ENCODE measurements at regions not wholly inside any gene's neighbourhood (a gene's known extent, or its start where the extent isn't known, plus 50 kb on each side); places are given as distances from the start of the nearest gene placed in this dataset.

DNA sequence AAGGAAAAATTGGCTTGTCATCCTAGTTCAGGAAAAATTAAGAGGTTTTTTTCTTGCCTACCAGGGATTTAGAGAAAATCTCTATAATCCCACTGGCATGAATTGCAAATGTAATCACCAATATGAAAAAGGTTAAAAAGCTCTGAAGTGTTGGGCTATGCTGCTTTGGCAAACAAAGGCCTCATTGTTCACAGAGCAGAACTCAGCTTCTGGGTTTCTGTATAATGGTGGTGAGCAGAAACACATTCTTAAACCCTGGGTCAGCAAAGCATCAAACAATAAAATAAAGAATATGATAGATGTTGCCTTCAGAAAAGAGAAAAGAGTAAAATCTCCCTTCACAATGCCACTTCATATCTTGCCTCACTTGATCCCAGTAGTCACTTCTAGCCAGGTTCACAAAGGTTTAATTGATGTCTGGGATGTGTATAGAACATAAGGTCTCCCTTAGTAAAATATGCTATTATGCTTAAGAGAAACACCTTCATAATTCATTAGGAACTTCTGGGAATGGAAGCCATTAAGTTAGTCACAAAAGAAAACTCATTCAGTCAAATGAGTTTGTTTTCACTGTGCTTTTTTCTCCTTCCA, 1255.5 kb upstream of the PHF14 start:
- TF ChIP-seq, protein P1, sequence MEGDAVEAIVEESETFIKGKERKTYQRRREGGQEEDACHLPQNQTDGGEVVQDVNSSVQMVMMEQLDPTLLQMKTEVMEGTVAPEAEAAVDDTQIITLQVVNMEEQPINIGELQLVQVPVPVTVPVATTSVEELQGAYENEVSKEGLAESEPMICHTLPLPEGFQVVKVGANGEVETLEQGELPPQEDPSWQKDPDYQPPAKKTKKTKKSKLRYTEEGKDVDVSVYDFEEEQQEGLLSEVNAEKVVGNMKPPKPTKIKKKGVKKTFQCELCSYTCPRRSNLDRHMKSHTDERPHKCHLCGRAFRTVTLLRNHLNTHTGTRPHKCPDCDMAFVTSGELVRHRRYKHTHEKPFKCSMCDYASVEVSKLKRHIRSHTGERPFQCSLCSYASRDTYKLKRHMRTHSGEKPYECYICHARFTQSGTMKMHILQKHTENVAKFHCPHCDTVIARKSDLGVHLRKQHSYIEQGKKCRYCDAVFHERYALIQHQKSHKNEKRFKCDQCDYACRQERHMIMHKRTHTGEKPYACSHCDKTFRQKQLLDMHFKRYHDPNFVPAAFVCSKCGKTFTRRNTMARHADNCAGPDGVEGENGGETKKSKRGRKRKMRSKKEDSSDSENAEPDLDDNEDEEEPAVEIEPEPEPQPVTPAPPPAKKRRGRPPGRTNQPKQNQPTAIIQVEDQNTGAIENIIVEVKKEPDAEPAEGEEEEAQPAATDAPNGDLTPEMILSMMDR (conservative IDR thresholded peaks at IDR 0.05; ENCODE audit: low read depth, low read length) = no peak
- no peak for TF ChIP-seq RAD21 (IDR thresholded peaks at IDR 0.05; ENCODE audit: low read length)
- no peak for TF ChIP-seq BHLHE40 (IDR thresholded peaks at IDR 0.05; ENCODE audit: low read depth, low read length)
- TF ChIP-seq POLR2A (IDR thresholded peaks at IDR 0.05; ENCODE audit: low read depth, low read length) = no peak
- TF ChIP-seq RFX5 (IDR thresholded peaks at IDR 0.05; ENCODE audit: low read depth, low read length) = no peak
- no peak for TF ChIP-seq MAFK (IDR thresholded peaks at IDR 0.05; ENCODE audit: low read depth, low read length)
- TF ChIP-seq, protein P2, sequence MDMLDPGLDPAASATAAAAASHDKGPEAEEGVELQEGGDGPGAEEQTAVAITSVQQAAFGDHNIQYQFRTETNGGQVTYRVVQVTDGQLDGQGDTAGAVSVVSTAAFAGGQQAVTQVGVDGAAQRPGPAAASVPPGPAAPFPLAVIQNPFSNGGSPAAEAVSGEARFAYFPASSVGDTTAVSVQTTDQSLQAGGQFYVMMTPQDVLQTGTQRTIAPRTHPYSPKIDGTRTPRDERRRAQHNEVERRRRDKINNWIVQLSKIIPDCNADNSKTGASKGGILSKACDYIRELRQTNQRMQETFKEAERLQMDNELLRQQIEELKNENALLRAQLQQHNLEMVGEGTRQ (IDR thresholded peaks at IDR 0.05; ENCODE audit: low read depth, low read length) = no peak
- TF ChIP-seq, protein P3, sequence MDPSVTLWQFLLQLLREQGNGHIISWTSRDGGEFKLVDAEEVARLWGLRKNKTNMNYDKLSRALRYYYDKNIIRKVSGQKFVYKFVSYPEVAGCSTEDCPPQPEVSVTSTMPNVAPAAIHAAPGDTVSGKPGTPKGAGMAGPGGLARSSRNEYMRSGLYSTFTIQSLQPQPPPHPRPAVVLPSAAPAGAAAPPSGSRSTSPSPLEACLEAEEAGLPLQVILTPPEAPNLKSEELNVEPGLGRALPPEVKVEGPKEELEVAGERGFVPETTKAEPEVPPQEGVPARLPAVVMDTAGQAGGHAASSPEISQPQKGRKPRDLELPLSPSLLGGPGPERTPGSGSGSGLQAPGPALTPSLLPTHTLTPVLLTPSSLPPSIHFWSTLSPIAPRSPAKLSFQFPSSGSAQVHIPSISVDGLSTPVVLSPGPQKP (IDR thresholded peaks at IDR 0.05; ENCODE audit: borderline replicate concordance, low read depth, low read length) = no peak
- no peak for TF ChIP-seq MAZ (IDR thresholded peaks at IDR 0.05; ENCODE audit: borderline replicate concordance, low read depth, low read length)
- no peak for TF ChIP-seq CHD1 (IDR thresholded peaks at IDR 0.05; ENCODE audit: low read depth, low read length)
- no peak for TF ChIP-seq FOS (IDR thresholded peaks at IDR 0.05; ENCODE audit: low read depth, low read length)
- no peak for TF ChIP-seq SMC3 (IDR thresholded peaks at IDR 0.05; ENCODE audit: low read depth, low read length)

All from IMR-90 (cell line).